GM12875 (cell line): ENCODE measurements at regions not wholly inside any gene's neighbourhood (a gene's known extent, or its start where the extent isn't known, plus 50 kb on each side); places are given as distances from the start of the nearest gene placed in this dataset.

Source experiments
- H3K4me3 ChIP-seq: one replicate; pipeline ENCODE4 v1.5.1; 2011; ENCODE audit warnings: low read depth, low read length, control low read depth
- CTCF ChIP-seq: IDR thresholded peaks from 2 replicates; pipeline ENCODE4 v1.5.1; 2011; ENCODE audit warnings: low read depth, mild to moderate bottlenecking, control low read depth, inconsistent platforms, low read length, moderate library complexity, borderline replicate concordance; ENCODE audit not compliant: insufficient read depth

GRCh38 chr1:60678802-60679201 lies 403.6 kb upstream of the NFIA start:
- H3K4me3 ChIP-seq: no peak overlapping the region
- no peak for TF ChIP-seq CTCF

- TF ChIP-seq CTCF: no peak
- no peak overlapping the region for H3K4me3 ChIP-seq
Measured at GRCh38 chr1:60678391-60678790, 404.0 kb upstream of the NFIA start.

- H3K4me3 ChIP-seq: no peak overlapping the region
- TF ChIP-seq CTCF: no peak
Measured at GRCh38 chr1:60672449-60672848, 409.9 kb upstream of the NFIA start.

GRCh38 chr1:60670302-60670701 lies 412.1 kb upstream of the NFIA start:
- TF ChIP-seq CTCF: no peak

GRCh38 chr1:60668585-60668984 lies 413.8 kb upstream of the NFIA start:
- TF ChIP-seq CTCF: no peak
- H3K4me3 ChIP-seq: no peak overlapping the region

More at GRCh38 chr1:60670302-60670701, 412.1 kb upstream of the NFIA start:
- H3K4me3 ChIP-seq: no peak overlapping the region

GRCh38 chr1:60665311-60665710 lies 417.1 kb upstream of the NFIA start:
- H3K4me3 ChIP-seq: no peak overlapping the region
- no peak for TF ChIP-seq CTCF

- no peak for TF ChIP-seq CTCF
- no peak overlapping the region for H3K4me3 ChIP-seq
Measured at GRCh38 chr1:60664086-60664625, 418.2 kb upstream of the NFIA start.
